Fibroblast of skin of left biceps (primary cell): ENCODE measurements at regions not wholly inside any gene's neighbourhood (a gene's known extent, or its start where the extent isn't known, plus 50 kb on each side); places are given as distances from the start of the nearest gene placed in this dataset.

ENCODE experiments used
- DNase-seq, 2 experiments: peaks; one replicate each; pipeline ENCODE4 v3.0.0-alpha.2; 2013; ENCODE audit warnings: low read depth in 2 of 2

DNA sequence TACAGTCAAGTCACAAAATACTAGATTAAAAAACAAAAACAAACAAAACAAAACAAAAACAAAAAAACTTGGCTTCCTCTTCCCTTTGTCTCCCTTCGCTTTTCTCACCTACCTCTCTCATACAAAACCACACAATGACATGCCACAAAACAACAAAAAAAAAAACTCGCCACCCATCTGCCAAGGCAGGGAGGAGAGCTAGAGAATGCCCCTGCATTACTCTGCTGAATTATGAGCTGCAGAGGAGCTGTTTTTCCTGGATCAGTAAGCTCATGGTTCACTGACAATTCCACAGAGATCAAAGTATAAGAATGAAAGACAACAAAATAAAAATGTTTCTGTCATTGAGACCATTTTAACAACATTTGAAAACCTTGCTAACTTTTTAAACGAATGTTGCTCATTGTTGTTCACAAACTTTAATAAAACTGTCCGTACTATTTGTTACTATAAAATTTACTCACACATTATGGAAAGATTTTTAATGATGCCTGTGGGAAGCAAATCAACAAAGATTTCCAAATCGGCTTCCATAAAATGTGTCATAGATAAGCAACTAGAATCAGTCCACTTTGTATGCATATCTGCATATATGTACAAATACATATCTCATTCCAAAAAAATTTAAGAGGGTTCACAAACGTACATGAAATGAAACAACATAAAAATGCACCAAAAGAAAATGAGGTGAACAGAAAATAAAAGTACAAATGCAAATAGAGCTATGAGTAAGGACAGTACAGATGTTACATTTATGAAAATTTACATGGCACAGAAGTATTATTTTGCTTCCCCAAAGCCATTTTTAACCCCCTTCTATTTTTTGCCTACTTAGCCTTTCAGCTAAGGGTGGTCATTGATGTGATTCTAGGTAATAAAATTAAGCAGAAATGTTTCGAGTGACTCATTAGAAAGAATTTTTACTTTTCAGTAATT lies 252.4 kb upstream of the FAT4 start:
- DNase-seq = no peak

DNA sequence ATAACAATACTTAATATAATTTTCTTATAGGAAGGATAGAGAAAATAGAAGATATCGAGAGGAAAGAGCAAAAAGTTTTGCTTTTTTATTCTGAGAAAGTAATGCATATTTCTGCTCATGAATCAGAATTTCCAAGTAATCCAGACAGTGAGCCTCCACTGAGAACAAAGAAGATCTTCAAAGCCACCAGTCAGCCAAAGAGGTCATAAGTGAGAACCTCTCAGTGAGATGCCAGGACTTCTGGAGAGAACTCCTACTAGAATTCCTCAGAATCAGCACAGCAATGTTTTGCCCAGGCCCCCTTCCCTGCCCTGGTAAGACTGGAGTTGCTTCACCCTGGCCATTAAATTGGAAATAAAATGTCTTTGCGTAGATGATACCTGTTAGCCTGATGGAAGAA lies 254.4 kb upstream of the FAT4 start:
- no peak for DNase-seq

DNA sequence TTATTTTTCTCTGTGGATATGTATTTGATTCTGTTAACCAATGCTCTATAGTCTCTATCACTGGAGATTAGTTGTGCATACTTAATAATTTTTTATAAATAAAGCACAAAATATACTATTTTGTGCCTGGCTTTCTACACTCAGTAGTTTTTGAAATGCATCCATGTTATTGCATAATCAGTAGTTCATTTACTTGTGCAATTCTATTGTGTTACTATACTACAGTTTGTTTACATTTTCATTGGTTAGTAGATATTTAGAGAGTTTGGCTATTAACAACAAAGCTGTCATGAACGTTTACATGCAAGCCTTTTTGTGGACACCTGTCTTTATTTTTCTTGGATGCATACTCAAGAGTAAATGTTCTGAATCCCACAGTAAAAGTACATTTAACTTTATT lies 265.0 kb upstream of the FAT4 start:
- DNase-seq = no peak

- DNase-seq = no peak
Observed at GRCh38 chr4:125045311-125045710, 269.4 kb upstream of the FAT4 start.

DNA sequence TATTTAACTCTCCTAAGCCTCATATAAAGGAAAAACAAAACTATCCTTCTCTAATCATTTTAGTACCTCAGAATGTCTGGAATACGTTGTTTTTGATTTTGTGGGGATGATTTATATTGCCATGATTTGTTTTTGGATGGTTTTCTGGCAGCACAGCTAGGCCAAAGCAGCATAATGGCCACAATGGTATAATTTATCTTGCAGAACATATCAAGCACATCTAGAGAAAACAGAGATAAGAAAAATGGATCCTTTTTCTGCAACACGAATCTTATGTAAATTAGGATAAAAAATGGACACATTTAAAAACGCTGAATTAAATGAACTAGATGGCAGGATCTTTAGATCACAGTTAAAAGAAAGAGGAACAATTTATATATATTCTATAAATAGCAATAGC lies 269.9 kb upstream of the FAT4 start:
- DNase-seq = no peak

GRCh38 chr4:125043486-125043885 lies 271.3 kb upstream of the FAT4 start:
- DNase-seq = peak; percentile 5 to 13

GRCh38 chr4:125042041-125042440 lies 272.7 kb upstream of the FAT4 start:
- DNase-seq = peak; percentile 5 to 20

DNA sequence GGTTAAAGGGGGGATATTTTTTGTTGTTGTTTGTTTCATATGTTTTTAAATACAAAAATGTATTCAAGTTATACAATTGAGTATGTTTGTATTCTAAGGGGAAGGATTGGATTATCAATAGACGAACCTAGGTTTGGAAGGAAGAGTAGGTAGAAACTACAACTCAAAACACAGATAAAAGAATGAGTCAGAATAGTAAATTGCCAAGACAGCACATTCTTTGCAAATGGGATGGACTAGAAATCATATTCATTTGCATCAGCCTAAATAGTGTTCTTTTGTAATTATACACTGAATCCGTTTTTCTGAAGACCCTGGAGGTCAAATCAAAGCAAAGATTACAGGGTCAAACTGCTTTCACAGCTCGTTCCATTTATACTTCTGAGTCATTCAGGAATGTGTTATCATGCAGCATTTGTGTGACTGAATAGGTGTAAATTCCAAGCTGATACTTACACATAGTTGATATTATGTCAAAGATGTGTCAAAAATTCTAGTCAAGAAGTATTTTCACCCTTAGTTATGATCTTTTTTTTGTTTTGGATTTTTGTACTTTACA lies 273.3 kb upstream of the FAT4 start:
- no peak for DNase-seq

DNA sequence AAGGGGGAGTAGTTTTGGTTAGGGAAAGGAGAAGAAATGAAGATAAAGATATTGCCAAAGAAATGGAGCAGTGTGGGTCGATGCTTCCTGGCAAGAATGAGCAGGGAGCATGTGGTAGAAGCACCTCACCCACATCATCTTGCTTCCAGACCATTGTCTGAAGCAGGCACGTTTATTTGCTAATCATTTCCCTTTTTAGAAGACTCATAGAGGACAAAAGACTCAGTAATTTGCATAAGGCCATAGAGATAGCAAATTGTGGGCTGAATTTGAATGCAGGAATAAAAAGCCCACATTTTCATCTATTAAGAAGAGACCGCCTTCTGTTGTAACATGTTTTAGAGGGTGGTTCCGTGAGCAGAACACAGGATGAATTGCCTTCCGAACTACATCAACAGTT lies 275.2 kb upstream of the FAT4 start:
- no peak for DNase-seq

GRCh38 chr4:125022855-125023501 lies 291.8 kb upstream of the FAT4 start:
- no peak for DNase-seq

- DNase-seq = no peak
Observed at GRCh38 chr4:125021189-125021588, 293.6 kb upstream of the FAT4 start.

DNA sequence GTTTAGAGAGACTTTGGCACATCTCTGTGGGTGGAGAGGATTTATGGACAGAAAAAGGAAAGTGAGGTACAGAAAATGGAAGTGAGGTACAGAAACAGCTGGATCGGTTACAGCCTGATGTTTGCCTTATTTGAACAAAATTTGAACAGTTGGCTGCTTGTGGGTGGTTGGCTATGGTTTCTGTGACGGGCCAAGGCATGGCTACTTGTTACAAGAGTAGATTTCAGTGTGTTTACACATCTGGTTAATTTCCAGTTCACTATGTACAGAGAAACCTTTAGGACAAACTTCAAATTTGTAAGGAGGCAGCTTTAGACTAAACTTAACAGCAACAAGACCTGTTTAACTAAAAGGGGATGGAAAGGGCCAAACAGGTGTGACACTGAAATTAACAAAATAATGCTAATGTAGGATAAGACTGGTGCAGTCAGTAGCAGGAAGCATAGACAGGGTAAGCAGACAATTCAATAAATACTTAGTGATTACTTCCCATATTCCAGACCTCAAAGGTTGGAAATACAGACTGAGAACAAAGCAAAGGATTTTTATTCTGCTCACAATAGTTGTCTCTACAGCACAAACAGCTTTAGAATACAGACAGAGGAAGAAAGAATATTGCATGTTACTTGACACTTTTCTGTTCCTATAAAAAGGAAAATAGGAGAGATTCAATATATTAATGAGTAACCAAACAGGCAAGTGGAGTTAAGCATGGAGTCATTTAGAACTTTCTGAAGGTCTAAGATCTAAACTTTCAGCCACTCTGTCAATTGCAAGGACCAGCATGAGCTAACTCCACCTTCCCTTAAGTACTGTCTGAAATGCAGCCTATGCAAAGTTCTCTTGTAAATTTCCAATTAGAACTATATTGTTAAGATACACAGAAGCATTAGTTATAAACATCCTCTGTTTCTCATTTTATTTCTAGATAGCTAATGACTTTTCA lies 294.4 kb upstream of the FAT4 start:
- DNase-seq = no peak

- DNase-seq = no peak
Observed at GRCh38 chr4:125016892-125017299, 297.9 kb upstream of the FAT4 start.

DNA sequence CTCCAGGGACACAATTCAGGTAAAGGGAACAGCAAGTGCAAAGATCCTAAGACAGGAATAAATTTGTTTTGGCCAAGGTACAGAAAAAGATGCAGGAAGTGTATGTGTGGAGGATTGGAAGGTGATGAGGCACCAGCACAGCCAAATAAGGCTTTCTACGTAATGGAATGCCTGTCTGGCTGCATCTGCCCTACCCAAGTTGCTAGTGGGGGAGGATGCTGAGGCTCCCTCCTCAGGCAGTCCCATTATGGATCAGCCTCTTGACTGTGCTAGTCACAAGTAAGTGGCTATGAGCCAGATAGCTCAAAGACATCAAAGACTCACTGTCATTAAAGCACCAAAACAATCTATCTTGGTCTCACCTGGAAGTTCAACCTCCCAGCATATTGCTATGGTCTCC lies 300.9 kb upstream of the FAT4 start:
- no peak for DNase-seq

GRCh38 chr4:125011646-125012045 lies 299.1 kb upstream of the ANKRD50 start:
- DNase-seq = no peak

DNA sequence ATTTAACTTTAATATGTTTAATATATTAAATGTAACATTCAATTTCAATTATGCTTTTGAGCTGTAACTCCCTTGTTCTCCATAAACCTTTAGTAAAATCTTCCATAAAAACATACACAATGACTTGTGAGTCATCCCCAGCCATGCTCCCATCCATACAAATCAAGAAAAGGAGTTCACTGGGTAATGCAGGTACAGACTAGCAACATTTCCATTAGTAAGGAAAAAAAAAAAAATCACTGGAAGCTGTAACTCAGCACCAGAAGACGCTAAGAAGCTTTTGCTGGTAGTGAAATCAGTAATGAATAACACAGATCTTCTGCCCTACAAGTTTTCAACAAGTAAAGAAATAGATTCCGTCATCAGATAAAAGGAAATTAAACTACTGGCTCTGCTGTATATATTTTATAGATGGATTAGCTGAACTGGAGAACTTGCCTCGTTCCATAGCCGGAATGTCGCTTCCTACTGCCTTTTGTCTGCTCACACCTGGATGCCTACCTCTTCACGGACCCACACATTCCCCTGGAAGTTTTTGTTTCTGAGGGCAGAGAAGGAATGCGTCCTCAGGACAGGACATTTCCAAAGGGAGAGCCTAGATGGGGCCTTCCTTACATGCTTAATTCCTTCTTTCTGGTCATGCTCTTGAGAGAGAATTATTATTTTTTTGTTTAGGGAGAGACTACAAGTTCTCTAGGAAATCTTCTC lies 298.4 kb upstream of the ANKRD50 start:
- no peak for DNase-seq

DNA sequence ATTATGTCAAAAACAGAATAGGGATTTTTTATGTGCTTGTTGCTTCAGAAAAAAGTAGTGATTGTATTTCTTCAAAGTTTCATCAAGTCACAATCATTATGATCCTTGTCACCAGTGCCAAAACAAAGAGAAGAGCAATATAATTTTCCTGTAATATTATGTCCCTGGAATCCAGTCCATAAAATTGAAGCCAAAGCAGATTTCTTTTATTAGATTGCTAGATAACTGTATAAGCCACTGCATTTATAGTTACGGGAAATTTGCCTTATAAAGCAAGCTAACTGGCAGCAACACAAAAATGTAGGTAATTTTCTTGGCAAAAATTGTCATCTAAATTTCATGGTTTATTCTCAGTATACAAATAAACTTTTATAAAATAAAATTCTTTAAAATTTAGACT lies 296.1 kb upstream of the ANKRD50 start:
- DNase-seq = no peak

DNA sequence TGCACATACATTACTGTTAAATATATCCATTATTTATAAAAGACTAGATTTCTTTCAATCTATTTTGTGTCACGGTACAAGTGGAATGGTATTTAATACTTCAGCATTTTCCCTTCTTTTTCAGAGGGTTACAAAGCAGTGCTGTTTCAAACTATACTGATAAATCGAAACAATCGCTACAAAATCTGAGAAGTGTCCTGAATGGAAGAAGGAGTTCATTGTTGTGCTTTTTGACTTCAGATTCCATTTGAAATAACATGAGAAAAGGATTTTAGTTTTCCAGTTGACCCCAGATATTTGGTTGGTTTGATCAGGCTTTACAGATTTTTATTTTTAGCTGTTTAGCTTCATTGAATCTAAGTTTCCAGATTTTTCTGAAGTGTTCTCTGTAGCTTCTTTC lies 292.1 kb upstream of the ANKRD50 start:
- no peak for DNase-seq

- DNase-seq = no peak
Observed at GRCh38 chr4:125003840-125004239, 291.3 kb upstream of the ANKRD50 start.

GRCh38 chr4:124997991-124998390 lies 285.5 kb upstream of the ANKRD50 start:
- DNase-seq = no peak

GRCh38 chr4:124997124-124997523 lies 284.6 kb upstream of the ANKRD50 start:
- no peak for DNase-seq
